ENCODE measurements at regions not wholly inside any gene's neighbourhood (a gene's known extent, or its start where the extent isn't known, plus 50 kb on each side); places are given as distances from the start of the nearest gene placed in this dataset.

DNA sequence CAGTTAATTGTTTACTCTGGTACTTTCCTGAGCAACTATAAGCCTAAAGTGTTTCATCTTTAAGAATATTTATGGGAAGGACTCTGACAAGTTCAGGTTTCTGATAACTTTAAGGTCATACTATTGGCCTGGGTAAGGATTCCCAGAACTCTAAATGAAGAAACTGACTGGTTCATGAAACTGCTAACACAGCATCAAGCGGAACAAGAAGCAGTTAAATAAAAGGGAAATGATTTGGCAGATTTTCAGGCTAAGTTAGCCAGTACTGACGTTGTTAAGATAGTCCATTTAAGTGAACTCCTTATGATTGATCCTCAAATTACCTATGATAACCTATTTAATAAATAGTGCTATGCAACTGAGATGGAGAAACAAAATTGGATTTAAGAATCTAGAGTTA is 101.6 kb upstream of the CES5A start:
- DNase-seq (ENCODE audit: low read depth, low spot score) = no peak
- in situ Hi-C loops (cut with HindIII; ENCODE audit: low pct_unique_long_range_greater_than_20kb, low sequenced_read_pairs) (no loop called here), intact Hi-C loops (cut with micrococcal nuclease; ENCODE audit: unreplicated experiment) (no loop called here)
- BruUV-seq (replicated peaks) = no TSS peak
- no peak overlapping the region for H3K4me3 ChIP-seq (ENCODE audit: low read depth in 2 of 2, low read length in 2 of 2)
- no peak for ATAC-seq
- CTCF ChIA-PET = no interaction called here
- TF ChIP-seq, protein P1, sequence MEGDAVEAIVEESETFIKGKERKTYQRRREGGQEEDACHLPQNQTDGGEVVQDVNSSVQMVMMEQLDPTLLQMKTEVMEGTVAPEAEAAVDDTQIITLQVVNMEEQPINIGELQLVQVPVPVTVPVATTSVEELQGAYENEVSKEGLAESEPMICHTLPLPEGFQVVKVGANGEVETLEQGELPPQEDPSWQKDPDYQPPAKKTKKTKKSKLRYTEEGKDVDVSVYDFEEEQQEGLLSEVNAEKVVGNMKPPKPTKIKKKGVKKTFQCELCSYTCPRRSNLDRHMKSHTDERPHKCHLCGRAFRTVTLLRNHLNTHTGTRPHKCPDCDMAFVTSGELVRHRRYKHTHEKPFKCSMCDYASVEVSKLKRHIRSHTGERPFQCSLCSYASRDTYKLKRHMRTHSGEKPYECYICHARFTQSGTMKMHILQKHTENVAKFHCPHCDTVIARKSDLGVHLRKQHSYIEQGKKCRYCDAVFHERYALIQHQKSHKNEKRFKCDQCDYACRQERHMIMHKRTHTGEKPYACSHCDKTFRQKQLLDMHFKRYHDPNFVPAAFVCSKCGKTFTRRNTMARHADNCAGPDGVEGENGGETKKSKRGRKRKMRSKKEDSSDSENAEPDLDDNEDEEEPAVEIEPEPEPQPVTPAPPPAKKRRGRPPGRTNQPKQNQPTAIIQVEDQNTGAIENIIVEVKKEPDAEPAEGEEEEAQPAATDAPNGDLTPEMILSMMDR (IDR thresholded peaks at IDR 0.05) = no peak
- TF ChIP-seq SIN3A (IDR thresholded peaks at IDR 0.05; ENCODE audit: borderline replicate concordance, insufficient read depth, low read depth, low read length) = no peak
- TF ChIP-seq POLR2AphosphoS5 (IDR thresholded peaks at IDR 0.05; ENCODE audit: low read depth, low read length) = no peak
- TF ChIP-seq TCF7L2 (IDR thresholded peaks at IDR 0.05; ENCODE audit: low read depth, low read length) = no peak
- TF ChIP-seq, protein P2, sequence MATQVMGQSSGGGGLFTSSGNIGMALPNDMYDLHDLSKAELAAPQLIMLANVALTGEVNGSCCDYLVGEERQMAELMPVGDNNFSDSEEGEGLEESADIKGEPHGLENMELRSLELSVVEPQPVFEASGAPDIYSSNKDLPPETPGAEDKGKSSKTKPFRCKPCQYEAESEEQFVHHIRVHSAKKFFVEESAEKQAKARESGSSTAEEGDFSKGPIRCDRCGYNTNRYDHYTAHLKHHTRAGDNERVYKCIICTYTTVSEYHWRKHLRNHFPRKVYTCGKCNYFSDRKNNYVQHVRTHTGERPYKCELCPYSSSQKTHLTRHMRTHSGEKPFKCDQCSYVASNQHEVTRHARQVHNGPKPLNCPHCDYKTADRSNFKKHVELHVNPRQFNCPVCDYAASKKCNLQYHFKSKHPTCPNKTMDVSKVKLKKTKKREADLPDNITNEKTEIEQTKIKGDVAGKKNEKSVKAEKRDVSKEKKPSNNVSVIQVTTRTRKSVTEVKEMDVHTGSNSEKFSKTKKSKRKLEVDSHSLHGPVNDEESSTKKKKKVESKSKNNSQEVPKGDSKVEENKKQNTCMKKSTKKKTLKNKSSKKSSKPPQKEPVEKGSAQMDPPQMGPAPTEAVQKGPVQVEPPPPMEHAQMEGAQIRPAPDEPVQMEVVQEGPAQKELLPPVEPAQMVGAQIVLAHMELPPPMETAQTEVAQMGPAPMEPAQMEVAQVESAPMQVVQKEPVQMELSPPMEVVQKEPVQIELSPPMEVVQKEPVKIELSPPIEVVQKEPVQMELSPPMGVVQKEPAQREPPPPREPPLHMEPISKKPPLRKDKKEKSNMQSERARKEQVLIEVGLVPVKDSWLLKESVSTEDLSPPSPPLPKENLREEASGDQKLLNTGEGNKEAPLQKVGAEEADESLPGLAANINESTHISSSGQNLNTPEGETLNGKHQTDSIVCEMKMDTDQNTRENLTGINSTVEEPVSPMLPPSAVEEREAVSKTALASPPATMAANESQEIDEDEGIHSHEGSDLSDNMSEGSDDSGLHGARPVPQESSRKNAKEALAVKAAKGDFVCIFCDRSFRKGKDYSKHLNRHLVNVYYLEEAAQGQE (IDR thresholded peaks at IDR 0.05; ENCODE audit: insufficient read depth in 1 of 2, low read depth in 2 of 2, low read length in 1 of 2) = no peak
- no peaks in the 10 kb centered on the region for H3K27me3 ChIP-seq (ENCODE audit: control insufficient read depth, insufficient read depth, low read length)
- no peaks in the 10 kb centered on the region for H3K36me3 ChIP-seq (ENCODE audit: control insufficient read depth, insufficient read depth, low read length)
- no peaks in the 10 kb centered on the region for H3K4me1 ChIP-seq (ENCODE audit: control insufficient read depth, insufficient read depth, low read length)
- H3K27ac ChIP-seq (ENCODE audit: low read length) = no peak overlapping the region
- no peaks in the 10 kb centered on the region for H3K9me3 ChIP-seq (ENCODE audit: control insufficient read depth, insufficient read depth, low read depth, low read length)
- POLR2A ChIA-PET = no interaction called here

DNA sequence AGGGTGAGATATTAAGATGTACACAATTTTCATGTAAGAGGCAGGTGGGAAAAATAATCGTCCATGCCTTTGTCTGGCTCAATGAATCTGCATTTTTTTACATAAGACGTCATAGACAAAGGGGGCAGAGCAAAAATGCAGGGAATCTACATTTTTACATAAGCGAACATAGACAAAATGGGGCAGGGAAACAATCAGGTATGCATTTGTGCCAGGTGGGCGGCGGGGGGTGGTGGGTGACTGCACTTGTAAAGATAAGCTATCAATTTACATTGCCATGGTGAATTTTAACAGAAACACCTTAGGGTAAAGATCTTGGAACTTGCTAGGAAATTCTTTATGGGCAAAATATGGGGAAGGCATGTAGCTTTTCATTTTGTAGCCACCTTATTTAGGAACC is 96.3 kb upstream of the CES5A start:
- Histone ChIP-seq H3K4me1 (ENCODE audit: control insufficient read depth, insufficient read depth, low read length) (no peaks in the 10 kb centered on the region), H3K9me3 (ENCODE audit: control insufficient read depth, insufficient read depth, low read depth, low read length) (no peaks in the 10 kb centered on the region), H3K27ac (ENCODE audit: low read length) (no peak overlapping the region), H3K27me3 (ENCODE audit: control insufficient read depth, insufficient read depth, low read length) (no peaks in the 10 kb centered on the region), H3K4me3 (ENCODE audit: low read depth in 2 of 2, low read length in 2 of 2) (no peak overlapping the region), H3K36me3 (ENCODE audit: control insufficient read depth, insufficient read depth, low read length) (no peaks in the 10 kb centered on the region)
- in situ Hi-C loops (cut with HindIII; ENCODE audit: low pct_unique_long_range_greater_than_20kb, low sequenced_read_pairs) = no loop called here
- CTCF ChIA-PET = no interaction called here
- no peak for TF ChIP-seq SIN3A (IDR thresholded peaks at IDR 0.05; ENCODE audit: borderline replicate concordance, insufficient read depth, low read depth, low read length)
- TF ChIP-seq, protein P2 (IDR thresholded peaks at IDR 0.05; ENCODE audit: insufficient read depth in 1 of 2, low read depth in 2 of 2, low read length in 1 of 2) = no peak
- TF ChIP-seq, protein P1 (IDR thresholded peaks at IDR 0.05) = no peak
- DNase-seq (ENCODE audit: low read depth, low spot score) = no peak
- POLR2A ChIA-PET = no interaction called here
- intact Hi-C loops (cut with micrococcal nuclease; ENCODE audit: unreplicated experiment) = no loop called here
- no peak for ATAC-seq
- no TSS peak for BruUV-seq (replicated peaks)
